ENCODE measurements at regions not wholly inside any gene's neighbourhood (a gene's known extent, or its start where the extent isn't known, plus 50 kb on each side); places are given as distances from the start of the nearest gene placed in this dataset.

DNA sequence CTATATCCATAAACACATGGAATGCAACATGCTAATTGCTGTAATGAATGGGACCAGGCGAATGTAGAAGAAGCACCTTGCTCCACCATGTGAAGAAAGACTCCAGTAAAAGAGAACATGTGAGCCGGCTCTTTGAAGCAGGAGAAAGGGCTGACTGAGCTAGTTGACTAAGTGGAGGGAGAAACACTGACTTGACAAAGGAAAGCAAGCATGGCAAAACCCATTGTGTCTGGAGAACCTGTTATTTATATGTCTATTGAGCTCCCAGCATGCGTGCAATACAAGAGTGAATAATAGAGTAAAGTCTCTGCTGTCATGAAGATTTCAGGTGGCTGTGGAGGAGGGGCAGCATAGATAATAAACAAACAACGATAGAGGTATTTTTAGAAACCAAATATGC is 559.9 kb downstream of the RAB28 start:
- no peak overlapping the region for H2BK120ac ChIP-seq (replicated peaks; ENCODE audit: low read depth, low read length)
- WGBS, 2 experiments (ENCODE audit: extremely low coverage in 1 of 2, insufficient coverage in 1 of 2, insufficient read length in 1 of 2, insufficient replicate concordance in 2 of 2, low coverage in 1 of 2, low lambda C conversion rate in 2 of 2, missing lambda C conversion rate in 1 of 2), result 86% methylated on average over 4 of the region's 4 CpGs; no CpG with 5 or more reads in 1 of the 2 experiments
- H3K56ac ChIP-seq (replicated peaks; ENCODE audit: insufficient read length, low read depth, low read length), result no peak overlapping the region
- H2BK15ac ChIP-seq (ENCODE audit: low read length), result no peak overlapping the region
- H3K4me3 ChIP-seq (ENCODE audit: extremely low read depth in 1 of 4, insufficient read depth in 2 of 4, low read depth in 3 of 4, low read length in 4 of 4), result peak overlapping the region in 1 of 4 experiments; percentile 15; a peak in 1 of 8 replicates
- peaks cover 0 to 7% (median 1%) of the 10 kb centered on the region in 4 experiments; a peak in 3 of 7 replicates for H3K4me1 ChIP-seq (replicated peaks in 1 of 4; ENCODE audit: control insufficient read depth in 3 of 4, insufficient read depth in 4 of 4, low read length in 3 of 4)
- no peak overlapping the region for H3K9ac ChIP-seq (replicated peaks in 1 of 4; ENCODE audit: extremely low read depth in 1 of 4, low read depth in 3 of 4, low read length in 3 of 4)
- no peaks in the 10 kb centered on the region for H3K23me2 ChIP-seq (ENCODE audit: low read depth, low read length)
- no peak overlapping the region for H3K14ac ChIP-seq (ENCODE audit: insufficient read length)
- H3K27ac ChIP-seq (ENCODE audit: low read depth, low read length), result no peak overlapping the region
- H3K36me3 ChIP-seq (ENCODE audit: control insufficient read depth in 2 of 4, insufficient read depth in 4 of 4, low read length in 3 of 4), result no peaks in the 10 kb centered on the region
- H2AFZ ChIP-seq (ENCODE audit: low read length), result no peak overlapping the region
- H3K23ac ChIP-seq (ENCODE audit: insufficient read length), result no peak overlapping the region
- CTCF ChIA-PET (ENCODE audit: partially characterized antibody), result interaction anchor here (0.8 kb wide), 1 partner anchor 13 kb away, joined by 3 read pairs; no protein-coding TSS in a partner anchor
- POLR2A ChIA-PET (ENCODE audit: partially characterized antibody), result no interaction called here
- H2BK20ac ChIP-seq (ENCODE audit: low read length), result no peak overlapping the region
- H2BK12ac ChIP-seq (ENCODE audit: low read depth, low read length), result no peak overlapping the region; the same call in 1 of the 2 replicates
- no peak overlapping the region for H2BK5ac ChIP-seq (ENCODE audit: low read depth, low read length)
- no peaks in the 10 kb centered on the region; a peak in 1 of 4 replicates for H3K9me3 ChIP-seq (ENCODE audit: insufficient read depth in 2 of 2, low read depth in 1 of 2, low read length in 1 of 2)
- H4K91ac ChIP-seq (replicated peaks; ENCODE audit: insufficient read length, low read length), result no peak overlapping the region
- FAIRE-seq, result no peak
- peak overlapping the region in 1 of 2 experiments; percentile 33; a peak in 2 of 4 replicates for H3K4me2 ChIP-seq (ENCODE audit: insufficient read depth in 1 of 2, low read depth in 2 of 2, low read length in 2 of 2)
- TF ChIP-seq KDM4A (IDR thresholded peaks at IDR 0.05; ENCODE audit: low read depth, low read length, severe bottlenecking), result no peak
- TF ChIP-seq, protein P1, sequence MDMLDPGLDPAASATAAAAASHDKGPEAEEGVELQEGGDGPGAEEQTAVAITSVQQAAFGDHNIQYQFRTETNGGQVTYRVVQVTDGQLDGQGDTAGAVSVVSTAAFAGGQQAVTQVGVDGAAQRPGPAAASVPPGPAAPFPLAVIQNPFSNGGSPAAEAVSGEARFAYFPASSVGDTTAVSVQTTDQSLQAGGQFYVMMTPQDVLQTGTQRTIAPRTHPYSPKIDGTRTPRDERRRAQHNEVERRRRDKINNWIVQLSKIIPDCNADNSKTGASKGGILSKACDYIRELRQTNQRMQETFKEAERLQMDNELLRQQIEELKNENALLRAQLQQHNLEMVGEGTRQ (IDR thresholded peaks at IDR 0.05; ENCODE audit: low read length), result no peak
- no peak for TF ChIP-seq JUN (IDR thresholded peaks at IDR 0.05; ENCODE audit: low read depth, low read length)
- TF ChIP-seq EZH2 (IDR thresholded peaks at IDR 0.05; ENCODE audit: low read depth, low read length, severe bottlenecking), result no peak
- no peak for TF ChIP-seq POU5F1 (IDR thresholded peaks at IDR 0.05; ENCODE audit: low read depth, low read length)
- no peak for TF ChIP-seq GABPA (IDR thresholded peaks at IDR 0.05; ENCODE audit: borderline replicate concordance, insufficient read depth, low read length)
- TF ChIP-seq JUND (IDR thresholded peaks at IDR 0.05; ENCODE audit: low read length), result no peak
- TF ChIP-seq, protein P2, sequence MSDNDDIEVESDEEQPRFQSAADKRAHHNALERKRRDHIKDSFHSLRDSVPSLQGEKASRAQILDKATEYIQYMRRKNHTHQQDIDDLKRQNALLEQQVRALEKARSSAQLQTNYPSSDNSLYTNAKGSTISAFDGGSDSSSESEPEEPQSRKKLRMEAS (IDR thresholded peaks at IDR 0.05), result peak; percentile 39; the same call in 1 of the 2 replicates
- TF ChIP-seq, protein P3, sequence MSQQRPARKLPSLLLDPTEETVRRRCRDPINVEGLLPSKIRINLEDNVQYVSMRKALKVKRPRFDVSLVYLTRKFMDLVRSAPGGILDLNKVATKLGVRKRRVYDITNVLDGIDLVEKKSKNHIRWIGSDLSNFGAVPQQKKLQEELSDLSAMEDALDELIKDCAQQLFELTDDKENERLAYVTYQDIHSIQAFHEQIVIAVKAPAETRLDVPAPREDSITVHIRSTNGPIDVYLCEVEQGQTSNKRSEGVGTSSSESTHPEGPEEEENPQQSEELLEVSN (IDR thresholded peaks at IDR 0.05), result peak; percentile 61; the same call in 1 of the 2 replicates
- TF ChIP-seq SIRT6 (IDR thresholded peaks at IDR 0.05; ENCODE audit: low read length), result no peak
- TF ChIP-seq BACH1 (IDR thresholded peaks at IDR 0.05; ENCODE audit: low read length), result no peak
- TF ChIP-seq FOSL1 (IDR thresholded peaks at IDR 0.05; ENCODE audit: insufficient read depth, low read depth, low read length), result no peak
- H4K8ac ChIP-seq (ENCODE audit: extremely low read depth, insufficient read depth, low read length), result no peak overlapping the region
- no peak for DNase-seq (ENCODE audit: low read depth in 1 of 2, low spot score in 2 of 2)
- no peaks in the 10 kb centered on the region for H3K27me3 ChIP-seq (replicated peaks in 1 of 4; ENCODE audit: control insufficient read depth in 3 of 4, extremely low read depth in 1 of 4, insufficient read depth in 3 of 4, low read length in 3 of 4)
- no peak overlapping the region for H4K5ac ChIP-seq (ENCODE audit: insufficient read length, low read depth, low read length)
- H3K18ac ChIP-seq (ENCODE audit: extremely low read depth, low read length), result no peak overlapping the region
- H2AK5ac ChIP-seq (ENCODE audit: low read depth, low read length), result no peak overlapping the region
- H4K20me1 ChIP-seq (replicated peaks in 1 of 2; ENCODE audit: control insufficient read depth in 1 of 2, insufficient read depth in 2 of 2, low read length in 2 of 2), result no peaks in the 10 kb centered on the region
- H3K79me2 ChIP-seq (ENCODE audit: control insufficient read depth in 1 of 2, insufficient read depth in 2 of 2, low read length in 2 of 2), result no peaks in the 10 kb centered on the region
- no peaks in the 10 kb centered on the region for H3K79me1 ChIP-seq (ENCODE audit: low read depth, low read length)
- H3K4ac ChIP-seq (replicated peaks; ENCODE audit: insufficient read length, low read depth, low read length), result no peak overlapping the region
